SK-N-MC (cell line): ENCODE measurements at regions not wholly inside any gene's neighbourhood (a gene's known extent, or its start where the extent isn't known, plus 50 kb on each side); places are given as distances from the start of the nearest gene placed in this dataset.

ENCODE experiments used
- EZH2 ChIP-seq: fragments of 200-600 bp; sonication (generic); IDR thresholded peaks from one replicate; pipeline ENCODE4 v1.6.1; 2017; ENCODE audit warnings: antibody characterized with exemption
- POLR2AphosphoS5 ChIP-seq: IDR thresholded peaks from 2 replicates; pipeline ENCODE4 v1.6.1; 2012; ENCODE audit warnings: mild to moderate bottlenecking, low read depth, low read length, borderline replicate concordance

GRCh38 chr9:2525147-2525546 lies 96.4 kb upstream of the VLDLR start:
- no peak for TF ChIP-seq POLR2AphosphoS5
- TF ChIP-seq EZH2: no peak
